Right lobe of liver (tissue), 4 donors: ENCODE measurements at regions not wholly inside any gene's neighbourhood (a gene's known extent, or its start where the extent isn't known, plus 50 kb on each side); places are given as distances from the start of the nearest gene placed in this dataset.

Source experiments
- CTCF ChIP-seq, 4 donors: fragments of 200-600 bp in 3 of 4; fragments of 450-650 bp in 1 of 4; IDR thresholded peaks; one replicate each; pipeline versions ENCODE4 v1.5.1 to v1.8.0; 2016 to 2022; ENCODE audit warnings: antibody characterized with exemption in 4 of 4, mild to moderate bottlenecking in 2 of 4
- POLR2A ChIP-seq: fragments of 450-650 bp; IDR thresholded peaks from one replicate; pipeline ENCODE4 v1.6.1; 2017; ENCODE audit warnings: antibody characterized with exemption, mild to moderate bottlenecking
- donor health status: DM: no; HTN: no; CAD: no.
- donor health status: DM: no; HTN: no; CAD: no.
- donor health status: DM: no; HTN: yes; CAD: no.

GRCh38 chr12:85390266-85390665 is 110.2 kb downstream of the ALX1 start:
- TF ChIP-seq CTCF (IDR thresholded peaks at IDR 0.05): no peak
- no peak for TF ChIP-seq POLR2A
